Neural progenitor cell (in vitro differentiated cells): ENCODE measurements at regions not wholly inside any gene's neighbourhood (a gene's known extent, or its start where the extent isn't known, plus 50 kb on each side); places are given as distances from the start of the nearest gene placed in this dataset.

ENCODE experiments used
- DNase-seq: peaks from one replicate; pipeline ENCODE4 v3.0.0-alpha.2; 2016; ENCODE audit warnings: low spot score
- H2AFZ ChIP-seq: fragments of 200-600 bp; sonication (generic); replicated peaks from 2 replicates; pipeline ENCODE4 v1.6.1; 2016; ENCODE audit warnings: antibody characterized with exemption
- H3F3A ChIP-seq: fragments of 200-600 bp; sonication (generic); 2 replicates; pipeline ENCODE4 v1.6.1; 2016; ENCODE audit warnings: antibody characterized with exemption, low read depth
- H3K27ac ChIP-seq: fragments of 200-600 bp; sonication (generic); 2 replicates; pipeline ENCODE4 v1.5.1; 2016; ENCODE audit warnings: mild to moderate bottlenecking
- H3K27me3 ChIP-seq: fragments of 200-600 bp; sonication (generic); 2 replicates; pipeline ENCODE4 v1.6.1; 2016; ENCODE audit warnings: mild to moderate bottlenecking, moderate library complexity
- H3K36me3 ChIP-seq: fragments of 200-600 bp; sonication (generic); 2 replicates; pipeline ENCODE4 v1.5.1; 2016
- H3K4me1 ChIP-seq: fragments of 200-600 bp; sonication (generic); 2 replicates; pipeline ENCODE4 v1.6.1; 2016; ENCODE audit warnings: mixed run types
- H3K4me2 ChIP-seq: fragments of 200-600 bp; sonication (generic); 2 replicates; pipeline ENCODE4 v1.6.1; 2016
- H3K4me3 ChIP-seq: fragments of 200-600 bp; sonication (generic); 2 replicates; pipeline ENCODE4 v1.5.1; 2016
- H3K79me2 ChIP-seq: fragments of 200-600 bp; sonication (generic); 2 replicates; pipeline ENCODE4 v1.6.1; 2016; ENCODE audit warnings: low read depth
- H3K9ac ChIP-seq: fragments of 200-600 bp; sonication (generic); 2 replicates; pipeline ENCODE4 v1.6.1; 2016
- H3K9me3 ChIP-seq: fragments of 200-600 bp; sonication (generic); 2 replicates; pipeline ENCODE4 v1.5.1; 2016; ENCODE audit warnings: low read depth
- H4K20me1 ChIP-seq: fragments of 200-600 bp; sonication (generic); 2 replicates; pipeline ENCODE4 v1.6.1; 2016; ENCODE audit warnings: low read depth
- H3K27ac Mint-ChIP-seq: 3 replicates; pipeline ENCODE4 v1.8.0; 2021; ENCODE audit warnings: mixed read lengths
- H3K27me3 Mint-ChIP-seq: 2 replicates; pipeline ENCODE4 v1.8.0; 2022; ENCODE audit warnings: low read depth, mild to moderate bottlenecking, inconsistent platforms, moderate library complexity, mixed read lengths; ENCODE audit not compliant: insufficient read depth
- H3K36me3 Mint-ChIP-seq: 3 replicates; pipeline ENCODE4 v1.8.0; 2021; ENCODE audit warnings: mixed read lengths
- H3K4me1 Mint-ChIP-seq: 3 replicates; pipeline ENCODE4 v1.8.0; 2021; ENCODE audit warnings: mixed read lengths
- H3K4me3 Mint-ChIP-seq: 3 replicates; pipeline ENCODE4 v1.8.0; 2021; ENCODE audit warnings: mild to moderate bottlenecking, moderate library complexity, mixed read lengths
- H3K9me3 Mint-ChIP-seq: 3 replicates; pipeline ENCODE4 v1.8.0; 2020; ENCODE audit warnings: mixed read lengths
- CTCF ChIP-seq: fragments of 200-600 bp; sonication (generic); IDR thresholded peaks from 2 replicates; pipeline ENCODE4 v1.5.1; 2017; ENCODE audit warnings: antibody characterized with exemption, mild to moderate bottlenecking
- EZH2 ChIP-seq: fragments of 200-600 bp; sonication (generic); IDR thresholded peaks from 2 replicates; pipeline ENCODE4 v1.6.1; 2017; ENCODE audit warnings: antibody characterized with exemption, mild to moderate bottlenecking, moderate library complexity
- EZH2phosphoT487 ChIP-seq: fragments of 200-600 bp; sonication (generic); IDR thresholded peaks from 2 replicates; pipeline ENCODE4 v1.6.1; 2017; ENCODE audit warnings: antibody characterized with exemption

GRCh38 chrX:69299951-69300714, 134.9 kb upstream of the PJA1 start:
- H3F3A ChIP-seq: peaks cover 5% of the 10 kb centered on the region
- H3K9ac ChIP-seq: no peak overlapping the region
- no peak overlapping the region for H3K27ac ChIP-seq
- no peaks in the 10 kb centered on the region for H3K79me2 ChIP-seq
- TF ChIP-seq EZH2phosphoT487 (no peak), CTCF (no peak), EZH2 (no peak)
- DNase-seq: no peak
- H4K20me1 ChIP-seq: no peaks in the 10 kb centered on the region
- no peaks in the 10 kb centered on the region for H3K36me3 Mint-ChIP-seq
- peaks cover 10% of the 10 kb centered on the region for H3K9me3 Mint-ChIP-seq
- no peak overlapping the region for H3K4me3 ChIP-seq
- H3K36me3 ChIP-seq: no peaks in the 10 kb centered on the region
- no peak overlapping the region for H3K4me2 ChIP-seq
- H3K27me3 Mint-ChIP-seq: peaks cover 7% of the 10 kb centered on the region
- H3K27me3 ChIP-seq: no peaks in the 10 kb centered on the region
- H3K4me3 Mint-ChIP-seq: no peak overlapping the region
- no peaks in the 10 kb centered on the region for H3K4me1 ChIP-seq
- H2AFZ ChIP-seq: no peak overlapping the region
- no peaks in the 10 kb centered on the region for H3K9me3 ChIP-seq
- H3K4me1 Mint-ChIP-seq: peaks cover 20% of the 10 kb centered on the region
- no peak overlapping the region for H3K27ac Mint-ChIP-seq

- H3K4me1 Mint-ChIP-seq: peaks cover 17% of the 10 kb centered on the region
- no peaks in the 10 kb centered on the region for H3K79me2 ChIP-seq
- no peak for TF ChIP-seq EZH2
- no peak for TF ChIP-seq CTCF
- no peak for TF ChIP-seq EZH2phosphoT487
- H3K4me3 ChIP-seq: no peak overlapping the region
- H3K27me3 ChIP-seq: no peaks in the 10 kb centered on the region
- H3K4me3 Mint-ChIP-seq: no peak overlapping the region
- H3K36me3 ChIP-seq: no peaks in the 10 kb centered on the region
- H2AFZ ChIP-seq: no peak overlapping the region
- peaks cover 5% of the 10 kb centered on the region for H3K9me3 Mint-ChIP-seq
- peak overlapping the region; percentile 4 for H3K27ac Mint-ChIP-seq
- no peaks in the 10 kb centered on the region for H3K4me1 ChIP-seq
- no peaks in the 10 kb centered on the region for H3K36me3 Mint-ChIP-seq
- no peaks in the 10 kb centered on the region for H4K20me1 ChIP-seq
- peaks cover 6% of the 10 kb centered on the region for H3K27me3 Mint-ChIP-seq
- no peak overlapping the region for H3K27ac ChIP-seq
- no peak overlapping the region for H3K9ac ChIP-seq
- no peaks in the 10 kb centered on the region for H3F3A ChIP-seq
- DNase-seq: no peak
- no peak overlapping the region for H3K4me2 ChIP-seq
- H3K9me3 ChIP-seq: no peaks in the 10 kb centered on the region
Observed at GRCh38 chrX:69299285-69299684, 134.0 kb upstream of the PJA1 start.

- TF ChIP-seq CTCF: no peak
- no peak for TF ChIP-seq EZH2
- H3K9me3 Mint-ChIP-seq: peaks cover 7% of the 10 kb centered on the region
- no peaks in the 10 kb centered on the region for H3K9me3 ChIP-seq
- H3K4me3 Mint-ChIP-seq: no peak overlapping the region
- no peak overlapping the region for H3K27ac ChIP-seq
- no peak for DNase-seq
- no peaks in the 10 kb centered on the region for H3F3A ChIP-seq
- H3K4me1 ChIP-seq: no peaks in the 10 kb centered on the region
- H3K27ac Mint-ChIP-seq: no peak overlapping the region
- H2AFZ ChIP-seq: no peak overlapping the region
- peaks cover 13% of the 10 kb centered on the region for H3K4me1 Mint-ChIP-seq
- H3K36me3 ChIP-seq: no peaks in the 10 kb centered on the region
- no peaks in the 10 kb centered on the region for H4K20me1 ChIP-seq
- H3K27me3 Mint-ChIP-seq: peaks cover 6% of the 10 kb centered on the region
- H3K4me2 ChIP-seq: no peak overlapping the region
- no peak overlapping the region for H3K9ac ChIP-seq
- no peak overlapping the region for H3K4me3 ChIP-seq
- no peaks in the 10 kb centered on the region for H3K79me2 ChIP-seq
- H3K36me3 Mint-ChIP-seq: no peaks in the 10 kb centered on the region
- H3K27me3 ChIP-seq: no peaks in the 10 kb centered on the region
Observed at GRCh38 chrX:69298466-69299140, 133.3 kb upstream of the PJA1 start.
